HG03159 (cell line): ENCODE measurements at regions not wholly inside any gene's neighbourhood (a gene's known extent, or its start where the extent isn't known, plus 50 kb on each side); places are given as distances from the start of the nearest gene placed in this dataset.
A peak's percentile ranks its signal among the peaks of the same experiment; 100 is the strongest.
"Not testable (repeated sequence)": the region's sequence is repeated elsewhere in the genome, so short reads cannot be mapped to it uniquely, and the experiment has no call there.

ENCODE experiments used
- ATAC-seq: cut with Tn5 transposase; IDR thresholded peaks from one replicate; pipeline ENCODE4 v1.9.1; 2021; ENCODE audit warnings: mild to moderate bottlenecking, moderate library complexity; ENCODE audit not compliant: unreplicated experiment

DNA sequence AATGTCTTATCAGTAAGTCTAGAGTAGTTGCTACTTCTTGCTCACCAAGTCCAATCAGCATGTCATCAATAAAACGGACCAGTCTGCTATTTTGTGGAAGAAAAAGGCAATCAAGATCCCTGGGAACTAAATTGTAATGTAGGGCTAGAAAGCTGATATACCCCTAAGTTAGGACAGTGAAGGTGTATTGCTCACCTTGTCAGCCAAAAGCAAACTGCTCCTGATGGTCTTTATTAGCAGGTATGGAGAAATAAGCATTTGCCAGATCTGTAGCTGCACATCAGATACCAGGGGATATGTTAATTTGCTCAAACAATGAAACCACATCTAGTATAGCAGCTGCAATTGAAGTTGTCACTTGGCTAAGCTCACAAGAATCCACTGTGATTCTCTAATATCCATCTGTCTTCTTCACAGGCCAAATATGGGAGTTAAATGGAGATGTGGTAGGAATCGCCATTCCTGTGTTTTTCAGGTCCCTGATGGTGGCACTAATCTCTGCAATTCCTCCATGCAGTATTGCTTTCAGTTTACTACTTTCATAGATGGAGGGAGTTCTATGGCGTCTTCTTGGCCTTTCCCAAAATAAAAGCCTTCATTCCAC, 75.0 kb downstream of the TMEM237 start:
- ATAC-seq: no peak

DNA sequence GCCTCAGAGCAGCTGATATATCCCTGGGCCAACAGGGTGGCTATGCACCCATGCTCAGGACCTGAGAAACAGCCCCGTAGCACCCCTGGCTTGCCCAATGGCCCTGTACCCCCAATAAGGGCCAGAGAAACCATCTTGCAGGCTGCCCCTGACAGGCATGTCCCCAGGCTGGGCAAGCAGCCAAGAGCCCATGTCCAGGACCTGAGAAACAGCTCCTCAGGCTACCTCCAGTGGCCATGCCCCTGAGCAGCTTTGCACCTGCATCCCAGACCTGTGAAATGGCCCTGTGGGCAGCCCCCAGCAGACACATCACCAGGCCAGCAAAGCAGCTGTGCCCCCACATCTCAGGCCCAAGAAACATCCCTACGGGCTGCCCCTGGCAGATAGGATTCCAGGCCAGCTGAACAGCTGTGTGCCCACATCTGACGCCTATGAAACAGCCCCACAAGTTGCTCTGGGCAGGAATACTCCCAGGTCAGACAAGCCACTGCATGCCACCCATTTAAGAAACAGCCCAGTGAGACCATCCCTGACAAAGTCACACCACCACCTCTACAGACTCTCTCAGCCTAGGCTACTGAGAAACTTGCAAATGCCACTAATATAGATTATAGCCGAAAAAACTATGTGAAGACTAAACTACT, 84.1 kb downstream of the TMEM237 start:
- ATAC-seq: no peak

DNA sequence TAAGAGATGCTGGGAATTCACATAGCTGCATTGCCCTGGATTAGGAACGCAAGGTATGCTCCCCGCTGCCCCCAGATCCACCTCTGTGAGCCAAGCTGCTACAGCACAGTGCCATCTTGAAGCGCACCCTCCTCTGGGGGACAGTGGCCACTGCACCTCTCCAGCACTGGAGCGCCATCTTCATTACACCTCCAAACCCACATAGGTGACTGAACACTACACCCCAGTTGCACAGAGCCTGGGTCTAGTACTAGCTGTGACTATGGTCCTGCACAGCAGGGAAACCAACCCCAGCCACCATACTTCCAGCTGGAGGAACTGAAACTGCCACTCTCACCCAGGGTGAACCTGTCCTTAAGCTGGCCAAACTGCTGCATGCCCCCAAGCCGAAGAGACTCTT, 84.6 kb downstream of the TMEM237 start:
- no peak for ATAC-seq

DNA sequence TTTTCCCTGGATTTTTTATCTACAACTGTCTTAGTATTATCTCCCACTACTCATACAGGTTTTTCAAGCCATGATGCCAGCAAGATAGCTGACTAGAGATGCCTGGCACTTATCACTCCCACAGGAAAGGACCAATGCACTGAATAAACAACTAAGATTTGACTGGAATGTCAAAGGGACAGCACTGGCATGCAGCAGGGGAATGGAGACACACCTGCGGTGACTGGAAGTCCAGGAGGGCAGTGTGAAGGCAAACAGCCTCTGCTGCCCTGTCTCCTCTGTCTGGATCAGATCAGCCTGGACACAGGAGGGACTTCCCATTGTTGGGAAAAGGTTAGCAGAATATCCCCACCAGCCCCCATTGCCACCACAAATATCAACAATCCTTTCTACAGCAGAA, 85.1 kb downstream of the TMEM237 start:
- no peak for ATAC-seq

DNA sequence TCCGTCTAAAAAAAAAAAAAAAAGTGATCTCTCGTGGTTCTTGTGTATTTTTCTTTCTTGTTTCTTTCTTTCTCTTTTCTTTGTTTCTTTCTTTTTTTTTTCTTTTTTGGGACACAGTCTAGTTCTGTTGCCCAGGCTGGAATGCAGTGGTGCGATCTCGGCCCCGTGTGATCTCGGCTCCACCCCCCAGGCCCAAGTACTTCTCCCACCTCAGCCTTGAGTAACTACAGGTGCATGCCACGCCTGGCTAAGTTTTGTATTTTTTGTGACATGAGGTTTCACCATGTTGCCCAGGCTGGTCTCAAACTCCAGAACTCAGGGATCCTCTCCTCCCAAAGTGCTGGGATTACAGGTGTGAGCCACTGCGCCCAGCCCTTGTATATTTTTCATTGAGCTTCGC, 91.4 kb downstream of the TMEM237 start:
- no peak for ATAC-seq

DNA sequence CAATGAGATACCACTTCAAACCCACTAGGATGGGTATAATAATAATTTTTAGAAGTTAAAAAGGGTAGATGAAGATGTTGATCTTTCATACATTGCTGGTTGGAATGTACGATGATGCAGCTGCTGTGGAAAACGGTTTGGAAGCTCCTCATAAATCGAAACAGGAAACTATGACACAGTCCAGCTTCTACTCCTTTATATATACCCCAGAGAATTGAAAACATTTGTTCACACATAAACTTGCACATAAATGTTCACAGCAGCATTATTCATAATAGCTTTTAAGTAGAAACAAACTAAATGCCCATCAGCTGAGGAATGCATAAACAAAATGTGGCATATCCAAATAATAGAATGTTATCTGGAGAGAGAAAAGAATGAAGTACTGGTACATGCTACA, 95.0 kb downstream of the STRADB start:
- no peak for ATAC-seq

DNA sequence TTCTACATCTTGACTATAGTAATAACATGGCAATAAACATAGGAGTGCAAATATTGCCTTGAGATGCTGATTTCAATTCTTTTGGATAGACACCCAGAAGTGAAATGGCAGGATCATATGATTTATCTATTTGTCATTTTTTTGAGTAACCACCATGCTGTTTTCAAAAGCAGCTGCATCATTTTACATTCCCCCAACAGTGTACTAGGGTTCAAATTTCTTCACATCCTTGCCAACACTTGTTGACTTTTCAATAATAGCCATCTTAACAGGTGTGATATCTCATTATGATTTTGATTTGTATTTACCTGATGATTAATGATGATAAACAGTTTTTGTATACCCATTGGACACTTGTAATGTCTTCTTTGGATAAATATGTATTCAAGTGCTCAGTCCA, 90.8 kb downstream of the STRADB start:
- ATAC-seq: no peak

DNA sequence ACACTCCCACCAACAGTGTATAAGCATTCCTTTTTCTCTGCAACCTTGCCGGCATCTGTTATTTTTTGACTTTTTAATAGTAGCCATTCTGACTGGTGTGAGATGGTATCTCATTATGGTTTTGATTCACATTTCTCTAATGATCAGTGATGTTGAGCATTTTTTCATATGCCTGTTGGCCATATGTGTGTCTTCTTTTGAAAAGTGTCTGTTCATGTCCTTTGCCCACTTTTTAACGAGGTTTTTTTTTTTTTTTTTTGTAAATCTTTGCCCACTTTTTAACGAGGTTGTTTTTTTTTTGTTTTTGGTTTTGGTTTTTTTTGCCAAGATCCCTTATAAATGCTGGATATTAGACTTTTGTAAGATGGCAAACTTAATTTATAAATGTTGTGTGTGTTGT, 87.7 kb downstream of the STRADB start:
- ATAC-seq: not testable (repeated sequence)

DNA sequence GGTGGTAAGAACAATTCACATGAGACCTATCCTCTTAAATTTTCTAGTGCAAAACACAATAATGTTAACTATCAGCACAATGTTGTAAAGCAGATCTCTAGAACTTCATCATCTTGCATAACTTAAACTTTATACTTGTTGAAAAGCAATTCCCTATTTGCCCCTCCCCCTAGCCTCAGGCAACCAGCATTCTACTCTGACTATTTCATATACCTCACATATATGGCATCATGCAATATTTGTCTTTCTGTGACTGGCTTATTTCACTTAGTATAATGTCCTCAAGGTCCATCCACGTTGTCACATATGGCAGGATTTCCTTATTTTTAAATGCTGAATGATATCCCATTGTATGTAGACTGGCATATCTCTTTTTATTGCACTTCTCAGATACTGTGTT, 86.5 kb downstream of the STRADB start:
- no peak for ATAC-seq

DNA sequence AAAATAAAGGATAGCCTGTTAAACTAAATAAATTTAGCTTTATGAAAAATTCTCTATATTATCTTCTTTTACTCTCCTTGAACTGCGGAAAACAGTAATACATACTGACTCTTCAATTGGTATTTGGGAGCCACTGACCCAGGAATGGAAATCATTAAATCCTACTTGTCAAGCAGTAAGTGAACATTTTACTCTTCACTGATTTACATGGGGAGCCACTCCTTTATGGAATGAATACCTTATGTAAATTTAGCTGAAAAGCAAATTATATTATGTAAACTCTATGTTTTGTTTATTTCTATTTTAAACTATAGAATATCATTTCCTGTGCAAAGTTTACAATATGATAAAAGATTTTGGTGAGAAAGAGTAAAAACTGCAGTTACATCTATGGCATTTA, 85.2 kb downstream of the STRADB start:
- no peak for ATAC-seq

DNA sequence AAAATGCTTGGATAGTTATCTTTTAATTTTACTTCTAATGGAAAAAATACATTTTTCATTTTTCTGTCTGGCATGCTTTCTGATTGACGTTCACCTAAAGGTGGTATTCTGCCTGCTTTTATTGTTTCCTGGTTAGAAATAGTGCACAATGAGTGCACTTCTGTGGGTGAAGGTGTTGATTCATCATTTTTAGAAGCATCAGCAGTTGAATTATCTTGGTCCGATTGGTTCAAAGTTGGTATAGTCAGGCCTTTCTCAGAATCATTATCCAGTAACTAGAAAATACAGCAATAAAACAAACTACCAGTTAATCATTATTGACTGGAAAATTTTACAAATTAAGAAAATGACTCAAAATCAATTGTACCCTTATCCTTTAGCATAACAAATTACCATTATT, 84.5 kb downstream of the STRADB start:
- no peak for ATAC-seq

DNA sequence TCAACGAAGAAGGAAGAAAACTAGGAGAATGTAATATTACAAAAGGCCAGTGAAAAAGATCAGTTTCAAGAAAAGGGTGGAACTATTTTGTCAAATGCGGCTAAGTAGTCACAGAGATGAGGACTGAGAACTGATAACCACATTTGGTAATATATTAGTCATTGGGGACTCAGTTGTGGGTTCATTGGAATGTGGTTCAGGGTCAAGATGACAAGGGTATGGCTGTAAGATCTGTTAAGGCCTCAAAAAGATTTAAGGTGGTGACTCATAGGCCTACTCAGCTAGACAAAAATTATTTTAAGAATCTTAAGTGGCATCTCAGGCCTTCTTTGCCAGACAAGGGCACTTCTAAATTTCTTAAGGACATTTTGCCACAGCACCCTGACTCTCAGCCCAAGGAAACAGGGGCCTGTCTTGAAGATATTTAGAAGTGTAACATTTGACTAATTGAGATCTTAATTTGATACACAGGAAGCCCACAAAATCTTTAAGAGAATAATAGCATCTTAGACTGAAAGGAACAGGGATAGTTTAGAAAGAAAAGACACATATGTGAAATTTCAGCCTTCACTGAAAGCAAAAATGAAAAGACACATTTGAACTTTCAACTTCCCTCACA, 81.3 kb downstream of the STRADB start:
- ATAC-seq: peak; percentile 78
